ENCODE measurements at regions not wholly inside any gene's neighbourhood (a gene's known extent, or its start where the extent isn't known, plus 50 kb on each side); places are given as distances from the start of the nearest gene placed in this dataset.
"Not testable (repeated sequence)": the region's sequence is repeated elsewhere in the genome, so short reads cannot be mapped to it uniquely, and the experiment has no call there.

DNA sequence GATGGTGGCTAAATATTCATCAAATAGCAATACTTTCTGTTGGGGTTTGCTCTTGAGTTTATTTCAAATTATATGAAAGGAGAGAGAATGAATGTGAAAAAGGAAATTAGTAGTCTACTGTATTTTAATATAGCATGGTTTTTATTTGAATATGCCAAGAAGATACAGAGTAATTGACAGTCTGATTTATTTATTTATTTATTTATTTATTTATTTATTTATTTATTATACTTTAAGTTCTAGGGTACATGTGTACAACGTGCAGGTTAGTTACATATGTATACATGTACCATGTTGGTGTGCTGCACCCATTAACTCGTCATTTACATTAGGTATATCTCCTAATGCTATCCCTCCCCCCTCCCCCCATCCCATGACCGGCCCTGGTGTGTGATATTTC is 224.2 kb upstream of the ELAVL2 start:
- TF ChIP-seq, protein P1, sequence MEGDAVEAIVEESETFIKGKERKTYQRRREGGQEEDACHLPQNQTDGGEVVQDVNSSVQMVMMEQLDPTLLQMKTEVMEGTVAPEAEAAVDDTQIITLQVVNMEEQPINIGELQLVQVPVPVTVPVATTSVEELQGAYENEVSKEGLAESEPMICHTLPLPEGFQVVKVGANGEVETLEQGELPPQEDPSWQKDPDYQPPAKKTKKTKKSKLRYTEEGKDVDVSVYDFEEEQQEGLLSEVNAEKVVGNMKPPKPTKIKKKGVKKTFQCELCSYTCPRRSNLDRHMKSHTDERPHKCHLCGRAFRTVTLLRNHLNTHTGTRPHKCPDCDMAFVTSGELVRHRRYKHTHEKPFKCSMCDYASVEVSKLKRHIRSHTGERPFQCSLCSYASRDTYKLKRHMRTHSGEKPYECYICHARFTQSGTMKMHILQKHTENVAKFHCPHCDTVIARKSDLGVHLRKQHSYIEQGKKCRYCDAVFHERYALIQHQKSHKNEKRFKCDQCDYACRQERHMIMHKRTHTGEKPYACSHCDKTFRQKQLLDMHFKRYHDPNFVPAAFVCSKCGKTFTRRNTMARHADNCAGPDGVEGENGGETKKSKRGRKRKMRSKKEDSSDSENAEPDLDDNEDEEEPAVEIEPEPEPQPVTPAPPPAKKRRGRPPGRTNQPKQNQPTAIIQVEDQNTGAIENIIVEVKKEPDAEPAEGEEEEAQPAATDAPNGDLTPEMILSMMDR (IDR thresholded peaks at IDR 0.05 in 8 of 11, conservative IDR thresholded peaks at IDR 0.05 in 3 of 11): not testable (repeated sequence)
- not testable (repeated sequence) for TF ChIP-seq POLR2A (IDR thresholded peaks at IDR 0.05)
